COLO829 (cell line): ENCODE measurements at regions not wholly inside any gene's neighbourhood (a gene's known extent, or its start where the extent isn't known, plus 50 kb on each side); places are given as distances from the start of the nearest gene placed in this dataset.

Experiments used
- DNase-seq: peaks from one replicate; pipeline ENCODE4 v3.0.0; 2012; ENCODE audit warnings: low spot score

DNA sequence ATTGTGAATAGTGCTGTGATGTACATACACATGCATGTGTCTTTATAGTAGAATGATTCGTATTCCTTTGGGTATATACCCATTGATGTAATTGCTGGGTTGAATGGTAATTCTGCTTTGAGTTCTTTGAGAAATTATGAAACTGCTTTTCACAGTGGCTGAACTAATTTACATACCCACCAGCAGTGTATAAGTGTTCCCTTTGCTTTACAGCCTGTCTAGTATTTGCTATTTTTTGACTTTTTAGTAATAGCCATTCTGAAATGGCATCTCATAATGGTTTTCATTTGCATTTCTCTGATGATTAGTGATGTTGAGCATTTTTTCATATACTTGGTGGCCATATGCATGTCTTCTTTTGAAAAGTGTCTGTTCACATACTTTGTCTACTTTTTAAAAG lies 54.5 kb upstream of the FAM78B start:
- DNase-seq: no peak

DNA sequence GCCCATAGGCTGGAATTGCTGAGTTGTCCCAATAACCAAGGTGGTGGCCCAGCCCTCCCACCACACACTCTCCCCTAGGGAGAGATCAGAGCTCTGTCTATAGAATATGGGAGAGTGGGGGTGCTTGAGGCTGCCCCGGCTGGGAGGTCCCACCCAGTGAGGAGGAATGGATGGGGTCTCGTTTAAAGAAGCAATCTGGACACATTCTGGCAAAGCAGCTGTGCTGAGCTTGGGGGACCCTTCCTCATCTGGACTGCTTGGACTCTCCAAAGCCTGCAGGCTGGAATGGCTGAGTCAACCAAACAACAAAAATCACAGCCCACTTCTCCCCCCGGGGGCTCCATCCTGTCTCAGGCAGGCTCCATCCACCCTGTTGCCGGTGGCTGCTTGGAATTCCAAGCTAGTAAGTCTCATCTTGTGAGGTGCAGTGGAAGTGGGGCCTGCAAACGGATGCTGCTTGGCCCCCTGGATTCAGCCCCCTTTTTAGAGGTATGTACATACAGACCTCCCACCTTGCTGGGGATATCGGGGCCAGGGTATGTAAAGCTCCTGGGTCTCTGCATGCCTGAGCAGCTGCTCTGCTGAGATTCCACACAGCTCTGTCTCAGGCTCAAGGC lies 67.1 kb upstream of the FAM78B start:
- no peak for DNase-seq

DNA sequence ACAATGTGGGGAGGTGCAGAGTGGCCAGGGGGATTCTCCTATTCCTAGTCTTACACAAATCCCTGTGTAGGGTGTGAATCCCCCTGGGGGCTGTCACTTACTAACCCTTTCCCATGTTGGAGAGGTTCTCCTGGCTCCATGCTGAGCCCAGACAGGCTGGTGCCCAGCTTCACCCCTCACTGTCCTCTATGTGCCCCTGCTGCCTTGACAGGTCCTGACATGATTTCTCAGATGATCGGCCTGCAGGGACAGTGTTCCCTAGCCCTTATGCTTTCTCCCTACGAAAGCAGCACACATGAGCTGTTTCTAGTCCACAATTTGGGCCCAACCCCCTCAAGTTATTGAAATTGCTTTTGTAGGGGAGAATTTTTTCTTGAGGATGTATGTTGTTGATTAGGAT lies 68.9 kb upstream of the FAM78B start:
- DNase-seq: no peak

DNA sequence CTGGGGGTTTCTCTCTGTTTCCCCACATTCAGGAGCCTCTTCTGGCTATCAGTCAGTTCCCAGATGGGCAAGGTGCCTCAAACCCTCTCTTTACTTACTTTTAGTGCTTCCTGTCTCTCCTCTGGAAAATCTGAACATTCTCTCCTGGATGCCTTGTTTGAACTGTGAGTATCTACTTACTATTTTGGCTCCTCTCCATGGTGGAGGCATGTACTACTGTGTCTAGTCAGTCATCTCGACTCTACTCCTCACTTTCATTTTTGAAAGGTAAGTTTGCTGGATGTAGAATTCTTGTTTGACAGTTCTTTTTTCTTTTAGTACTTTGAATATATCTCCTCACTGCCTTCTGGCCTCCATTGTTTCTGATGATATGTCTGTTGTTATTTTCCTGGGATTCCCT lies 70.9 kb upstream of the FAM78B start:
- DNase-seq: no peak

DNA sequence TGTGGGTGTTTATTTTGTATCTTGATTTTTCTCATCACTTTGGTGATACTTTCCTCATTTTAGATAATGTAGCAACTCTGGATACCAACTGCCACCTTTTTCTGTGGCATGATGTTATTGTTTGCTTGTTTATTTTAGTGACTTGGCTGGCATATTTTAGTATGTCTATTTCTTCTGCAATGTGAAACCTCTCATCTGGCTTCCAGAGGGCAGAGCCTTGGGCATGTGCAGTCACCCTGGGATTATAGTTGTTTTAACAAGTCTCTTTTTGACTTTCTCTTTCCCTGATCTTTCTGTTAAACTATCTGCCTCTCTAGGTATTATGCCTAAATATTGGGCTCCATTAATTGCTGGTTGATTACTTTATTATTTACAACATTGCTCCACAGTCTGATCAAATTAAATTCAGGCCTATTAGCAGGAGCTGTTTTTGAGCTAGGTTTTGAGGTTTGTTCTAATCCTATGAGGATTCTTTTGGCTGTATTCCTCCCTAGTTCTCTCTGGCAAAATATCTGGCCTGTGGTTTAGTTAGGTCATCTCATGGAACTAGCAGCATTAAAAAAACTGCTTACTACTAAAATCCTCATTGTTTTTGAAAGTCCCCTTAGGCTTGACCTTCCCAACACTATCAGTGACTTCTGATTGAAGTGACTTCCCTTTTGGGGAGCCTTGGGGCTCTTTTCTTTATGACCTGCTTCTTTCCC lies 86.4 kb upstream of the FAM78B start:
- no peak for DNase-seq

DNA sequence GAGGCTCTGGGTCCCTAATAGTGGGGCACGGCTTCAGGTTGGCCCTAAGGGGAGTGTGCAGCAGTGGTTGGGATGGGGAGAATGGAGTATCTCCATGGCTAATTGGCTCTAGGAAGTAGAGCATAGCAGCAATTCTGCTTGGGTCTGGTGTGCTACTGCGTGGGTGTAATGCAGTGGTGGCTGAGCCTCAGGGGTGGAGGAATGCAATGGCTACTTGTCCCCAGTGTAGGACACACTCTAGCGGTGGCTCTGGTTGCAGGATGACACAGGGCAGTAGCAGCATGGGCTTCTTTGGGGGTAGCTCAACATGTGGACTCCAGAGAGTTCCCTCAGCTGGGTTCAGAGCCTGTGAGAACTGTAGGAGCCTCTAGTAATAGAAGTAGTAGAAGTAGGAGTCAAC lies 91.2 kb upstream of the FAM78B start:
- DNase-seq: no peak

DNA sequence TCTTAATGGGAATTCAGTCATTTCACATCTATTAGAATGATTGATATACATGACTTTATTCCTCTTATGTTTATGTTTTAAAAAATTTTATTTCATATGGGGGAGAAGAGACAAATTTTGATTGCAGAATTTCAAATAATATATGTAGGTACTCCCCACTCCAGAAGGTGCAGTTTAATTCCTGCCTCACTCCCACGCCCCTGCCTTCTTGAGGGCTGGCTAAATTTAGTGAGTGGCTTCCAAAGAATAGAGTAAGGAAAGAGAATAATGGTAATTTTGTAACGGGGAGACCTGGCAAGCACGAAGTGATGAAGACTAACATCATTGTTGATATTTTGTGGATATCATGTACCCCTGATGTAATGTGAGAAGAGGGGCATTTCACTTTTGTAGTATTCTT lies 94.7 kb upstream of the FAM78B start:
- DNase-seq: no peak

DNA sequence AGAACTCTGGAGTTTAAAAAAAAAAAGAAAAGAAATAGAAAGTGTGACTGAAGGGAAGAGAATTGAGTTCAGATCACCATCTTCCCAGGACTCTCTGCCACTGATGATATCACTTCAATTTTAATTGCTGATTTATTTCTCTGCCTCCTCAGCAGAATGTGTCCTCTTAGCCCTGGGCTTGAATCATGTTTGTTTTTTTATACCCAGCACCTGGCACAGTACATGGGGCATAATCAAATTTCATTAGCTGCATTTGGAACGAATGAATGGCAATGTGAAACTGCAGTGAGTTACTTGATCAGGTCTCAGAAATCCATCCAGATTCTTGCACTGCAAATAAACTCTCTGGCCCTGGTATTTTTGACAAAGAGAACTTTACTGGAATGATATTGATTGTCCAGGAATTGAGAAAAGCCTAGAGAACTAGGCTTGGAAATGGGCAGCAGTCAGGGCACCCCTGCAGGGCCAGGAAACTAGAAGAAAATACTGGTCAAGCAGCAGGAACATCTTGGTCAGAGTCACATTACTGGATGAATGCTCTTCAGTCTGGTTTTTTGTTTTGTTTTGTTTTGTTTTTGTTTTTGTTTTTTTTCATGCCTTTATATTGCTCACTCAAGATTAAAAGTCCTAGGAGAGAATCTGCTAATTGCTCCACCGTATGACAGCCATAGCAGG lies 103.8 kb upstream of the FAM78B start:
- DNase-seq: no peak

DNA sequence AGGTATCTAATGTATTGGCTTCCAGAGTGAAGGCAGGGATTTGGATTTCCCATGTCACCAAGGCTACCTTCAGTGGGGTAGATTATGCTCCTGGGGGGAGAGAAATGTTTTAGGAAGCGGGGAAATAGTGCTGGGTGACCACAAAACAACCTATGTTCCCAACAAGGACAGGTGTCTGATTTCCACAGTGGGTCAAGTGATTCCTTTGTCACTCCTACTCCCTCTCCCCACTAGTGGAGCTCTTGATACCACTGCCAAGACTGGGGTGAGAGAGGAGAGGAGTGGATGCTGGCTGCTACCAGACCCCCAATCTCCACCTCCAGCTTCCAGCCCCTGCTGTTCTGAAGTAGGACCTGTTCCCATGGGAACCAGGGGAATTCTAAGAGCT lies 104.3 kb upstream of the FAM78B start:
- DNase-seq: no peak

DNA sequence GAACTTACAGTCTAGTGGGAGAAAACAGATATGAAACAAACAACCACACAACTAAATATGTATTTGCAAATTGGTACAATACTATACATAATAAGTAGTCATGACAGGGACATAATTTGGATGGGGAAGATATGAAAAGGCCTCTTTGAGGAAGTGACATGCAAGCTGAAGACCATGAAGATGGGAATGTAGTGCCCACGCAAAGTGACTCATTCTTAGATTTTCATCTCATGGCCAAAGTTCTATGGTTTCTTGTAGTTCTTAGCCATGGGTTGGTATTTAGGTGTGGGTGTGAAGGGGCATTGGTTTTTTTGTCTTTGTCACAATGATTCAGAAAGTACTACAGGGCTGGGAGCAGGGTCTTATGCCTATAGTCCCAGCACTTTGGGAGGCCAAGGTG lies 105.4 kb upstream of the FAM78B start:
- peak; percentile 71 for DNase-seq

DNA sequence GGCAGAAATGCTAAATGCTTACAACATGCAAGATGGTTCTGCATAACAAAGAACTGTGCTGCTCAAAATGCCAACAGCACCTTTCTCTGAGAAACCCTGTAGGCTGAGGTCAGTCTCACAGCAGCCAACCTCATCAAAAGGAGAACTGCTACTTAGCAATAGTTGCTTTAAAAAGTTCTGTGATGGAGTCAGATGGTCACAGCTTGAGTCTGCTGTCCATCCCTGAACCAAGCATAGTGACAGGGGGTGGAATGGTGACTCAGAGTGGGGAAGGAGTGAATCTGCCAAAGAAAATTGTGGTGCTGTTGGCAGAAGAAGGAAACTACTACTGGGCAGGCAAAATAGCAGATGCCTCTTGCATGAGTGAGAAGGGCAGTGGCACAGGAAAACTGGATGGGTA lies 106.0 kb upstream of the FAM78B start:
- DNase-seq: no peak

DNA sequence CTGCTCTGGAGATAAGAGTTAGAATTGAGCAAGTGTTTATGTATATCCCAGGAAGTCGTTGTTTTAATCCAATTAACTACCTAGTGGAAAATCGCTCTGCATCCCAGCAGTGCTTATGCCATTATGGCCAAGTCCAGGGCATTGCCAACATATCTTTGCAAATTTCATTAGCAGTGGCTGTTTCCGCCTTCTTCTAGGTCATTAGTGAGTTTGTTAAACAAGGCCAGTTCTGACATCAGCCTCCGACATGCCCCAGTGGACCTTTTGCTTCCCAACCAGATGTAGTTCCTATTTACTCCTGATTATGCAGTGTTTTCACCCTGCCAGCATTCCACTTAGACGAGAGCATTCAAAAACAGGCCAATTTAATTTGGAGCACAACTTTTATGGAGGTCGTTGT lies 106.8 kb upstream of the FAM78B start:
- DNase-seq: no peak

DNA sequence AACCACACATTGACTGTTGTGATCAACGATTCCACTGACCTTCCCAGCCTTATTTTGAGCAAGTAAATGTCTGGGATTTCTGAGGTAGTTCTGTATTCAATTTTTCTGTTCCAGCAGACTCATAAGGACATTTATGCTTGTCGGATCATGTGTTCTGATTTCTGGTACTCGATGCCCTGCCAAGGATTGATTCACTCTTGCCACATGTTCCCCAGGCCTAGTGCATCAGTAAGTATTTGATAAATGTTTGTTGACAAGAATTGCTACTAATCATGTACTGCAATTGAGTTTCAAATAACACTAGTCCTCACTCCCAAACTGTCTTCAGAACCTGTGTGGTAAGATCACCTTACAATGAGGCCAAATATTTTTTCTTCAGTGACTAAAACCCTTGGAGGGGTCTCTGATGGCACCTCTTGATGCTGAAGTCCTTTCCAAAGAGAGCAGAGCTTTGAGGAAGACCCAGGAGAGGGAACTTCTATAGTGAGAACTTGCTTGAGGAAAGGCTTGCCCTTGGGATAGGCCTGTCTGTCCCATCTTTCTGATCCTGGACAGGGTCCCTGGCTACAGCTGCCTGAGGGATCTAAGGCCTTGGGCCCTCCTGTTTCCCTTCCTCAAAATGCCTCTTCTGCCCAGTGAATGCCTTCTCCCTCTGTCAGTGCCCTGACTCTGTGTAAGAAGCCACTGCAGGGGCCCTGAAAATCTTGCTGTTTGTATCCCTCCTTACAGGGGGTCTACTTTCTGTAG lies 115.8 kb upstream of the FAM78B start:
- no peak for DNase-seq

DNA sequence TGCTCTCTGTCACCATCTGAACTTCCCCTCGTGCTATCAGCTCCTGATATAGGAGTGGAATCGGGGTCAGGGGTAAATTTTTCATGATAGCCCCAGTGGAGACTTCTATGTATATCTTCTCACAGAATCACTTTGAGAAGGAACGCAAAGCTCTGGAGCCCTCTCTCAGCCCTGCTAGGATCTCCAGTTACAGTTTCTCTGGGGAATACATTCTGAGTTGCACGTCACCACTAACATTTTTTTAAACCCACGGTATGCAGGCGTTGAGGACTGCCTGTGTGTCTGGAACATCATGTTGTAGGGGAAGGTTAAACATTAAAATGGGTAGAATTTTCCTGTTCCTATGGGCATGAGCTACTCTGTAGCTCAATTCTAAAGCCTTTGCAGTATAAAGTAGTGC lies 116.4 kb upstream of the FAM78B start:
- DNase-seq: no peak

DNA sequence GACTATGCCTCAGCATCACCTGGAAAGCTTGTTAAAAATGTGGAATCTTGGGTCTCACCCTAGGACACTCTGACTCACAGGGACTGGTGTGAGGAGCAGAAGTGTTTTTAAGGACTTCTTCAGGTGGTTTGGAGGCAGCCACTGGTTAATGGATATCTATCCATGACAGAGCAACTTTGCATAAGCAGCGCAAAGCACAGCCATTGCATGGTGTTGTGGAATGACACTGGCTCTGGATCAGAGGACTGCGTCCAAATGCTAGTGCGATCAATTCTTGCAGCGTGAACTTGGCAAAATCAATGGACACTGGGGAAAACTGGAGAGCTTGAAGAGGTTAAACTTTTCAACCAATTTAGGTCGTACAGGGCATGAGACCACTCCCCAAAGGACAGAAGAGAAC lies 116.8 kb upstream of the FAM78B start:
- DNase-seq: no peak

DNA sequence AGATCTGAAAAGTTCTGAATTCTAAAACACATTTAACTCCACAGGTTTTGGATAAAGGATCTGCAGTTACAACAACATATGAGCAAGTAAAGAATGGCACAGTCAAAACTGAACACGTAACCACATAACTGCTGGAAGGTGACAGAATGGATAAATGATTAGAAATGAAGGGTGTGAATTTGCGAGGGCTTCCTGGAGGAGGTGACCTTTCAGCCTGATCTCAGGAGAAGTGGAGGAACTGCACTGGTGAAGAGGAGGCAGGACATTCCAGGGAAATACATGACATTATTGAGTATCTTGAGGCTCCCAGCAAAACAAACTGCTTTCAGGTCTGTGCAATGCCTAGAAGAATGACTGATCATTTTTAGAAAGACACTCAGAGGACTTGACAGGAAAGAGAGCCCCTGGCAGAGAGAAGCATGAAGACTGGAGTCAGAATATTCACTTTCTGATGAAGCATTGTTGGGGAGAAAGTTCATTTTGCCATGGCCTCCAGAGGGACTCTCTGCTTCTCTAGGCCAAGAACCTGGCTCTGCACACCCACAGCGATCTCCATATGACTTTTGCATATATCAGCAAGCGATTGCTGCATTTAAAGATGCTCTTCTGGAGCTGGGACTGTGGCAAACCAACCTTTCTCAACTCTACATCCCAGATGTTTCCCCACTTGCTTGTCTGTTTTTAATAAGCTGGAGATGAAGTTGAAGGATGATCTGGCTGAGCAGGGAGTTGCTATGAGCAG lies 122.7 kb upstream of the FAM78B start:
- DNase-seq: no peak

DNA sequence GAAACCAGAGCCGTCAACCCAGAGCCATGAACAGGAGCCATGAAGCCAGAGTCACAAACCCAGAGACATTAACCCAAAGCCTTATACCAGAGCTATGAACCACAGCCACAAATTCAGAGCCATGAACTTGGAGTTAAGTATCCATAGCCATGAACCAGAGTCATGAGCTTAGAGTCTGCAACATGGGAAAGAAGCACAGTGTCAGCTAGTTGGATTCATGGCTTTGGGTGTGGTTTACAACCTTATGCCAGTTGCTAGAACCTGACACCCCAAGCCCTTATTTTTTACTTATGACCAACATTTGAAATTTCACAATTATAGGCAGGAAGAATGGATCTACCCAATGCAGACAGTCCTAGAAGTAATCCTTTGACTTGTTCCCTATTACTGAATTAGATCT lies 128.9 kb upstream of the FAM78B start:
- no peak for DNase-seq

DNA sequence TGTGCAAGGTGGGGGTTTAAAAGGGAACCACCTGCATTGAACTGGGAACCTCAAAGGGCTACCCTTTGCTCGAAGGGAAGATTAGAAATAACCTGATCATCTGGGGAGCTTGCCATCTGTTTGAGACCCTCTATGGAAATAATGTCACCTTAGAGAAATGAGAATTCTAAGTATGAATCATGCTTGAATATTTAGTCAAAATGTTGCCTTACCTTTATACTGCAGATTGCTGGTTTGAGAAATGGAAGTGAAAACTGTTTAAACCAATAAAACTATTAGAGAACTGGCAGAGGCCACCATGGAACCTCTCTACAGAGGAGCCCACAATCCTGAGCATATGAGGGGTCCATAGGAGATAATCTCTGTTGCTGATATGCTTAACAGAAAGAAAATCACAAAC lies 131.2 kb upstream of the FAM78B start:
- DNase-seq: no peak

DNA sequence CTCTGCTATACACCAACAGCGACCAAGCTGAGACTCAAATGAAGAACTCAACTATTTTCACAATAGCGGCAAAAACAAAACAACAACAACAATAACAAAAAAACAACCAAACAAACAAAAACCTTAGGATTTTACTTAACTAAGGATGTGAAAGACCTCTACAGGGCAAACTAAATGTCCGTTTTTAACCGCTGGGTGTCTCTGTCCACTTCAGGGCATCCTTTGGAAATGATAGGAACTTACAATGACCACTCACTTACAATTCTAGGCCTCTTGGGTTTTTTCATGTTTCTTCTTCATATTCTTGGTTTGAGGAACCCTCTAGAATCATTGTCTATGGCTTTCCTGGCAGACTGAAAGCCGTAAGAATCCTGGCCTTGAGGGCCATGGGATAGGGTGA lies 134.0 kb upstream of the FAM78B start:
- DNase-seq: no peak

DNA sequence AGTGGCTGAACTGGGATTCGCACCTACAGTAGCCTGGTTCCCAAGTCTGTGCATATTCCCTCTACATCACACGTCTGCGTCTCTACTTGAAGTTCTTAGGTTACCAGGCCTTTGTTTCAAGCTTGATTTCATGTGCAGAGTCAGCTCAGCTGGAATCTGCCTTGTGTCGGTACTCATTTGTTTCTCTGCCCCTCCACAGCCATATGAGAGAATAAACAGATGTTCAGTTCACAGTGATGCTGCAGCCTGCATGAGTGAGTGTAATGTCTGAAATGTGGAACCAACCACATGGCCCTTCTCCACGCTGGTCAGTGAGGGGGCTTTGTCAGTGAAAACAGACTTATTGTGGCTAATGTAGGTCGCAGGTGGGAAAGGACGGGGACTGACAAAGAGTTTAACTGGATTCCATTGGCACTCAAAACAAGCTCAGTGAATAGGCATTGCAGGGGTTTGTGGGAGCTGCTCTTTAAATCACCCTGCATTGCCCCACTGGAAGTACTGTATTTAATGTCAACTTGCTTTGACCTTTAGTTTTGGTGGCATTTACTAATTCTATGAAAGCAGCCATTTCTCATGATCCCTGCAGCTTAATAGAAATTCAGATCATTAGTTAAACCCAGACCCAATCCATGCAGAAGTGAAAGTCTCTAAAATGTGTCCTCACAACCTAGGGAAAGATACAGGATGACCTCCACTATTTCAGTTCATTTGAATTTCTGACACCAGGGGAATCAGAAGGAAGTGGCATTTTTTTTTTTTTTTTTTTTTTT lies 136.4 kb upstream of the FAM78B start:
- DNase-seq: no peak

DNA sequence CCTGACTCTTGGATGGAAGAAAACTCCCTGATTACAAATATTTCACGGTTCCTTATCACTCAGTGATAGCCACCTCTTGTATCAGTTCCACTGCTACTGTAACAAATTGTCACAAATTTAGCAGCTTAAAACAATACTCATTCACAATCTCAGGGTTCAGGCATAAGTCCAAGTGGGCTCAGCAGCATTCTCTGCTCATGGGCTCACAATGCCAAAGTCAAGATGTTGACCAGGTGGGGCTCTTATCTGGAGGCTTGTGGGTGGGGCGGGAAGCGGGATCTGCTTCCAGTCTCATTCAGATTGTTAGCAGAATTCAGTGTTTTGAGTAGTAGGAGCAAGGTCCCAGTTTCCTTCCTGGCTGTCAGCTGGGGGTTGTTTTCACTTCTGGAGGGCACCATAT lies 137.3 kb upstream of the FAM78B start:
- no peak for DNase-seq

DNA sequence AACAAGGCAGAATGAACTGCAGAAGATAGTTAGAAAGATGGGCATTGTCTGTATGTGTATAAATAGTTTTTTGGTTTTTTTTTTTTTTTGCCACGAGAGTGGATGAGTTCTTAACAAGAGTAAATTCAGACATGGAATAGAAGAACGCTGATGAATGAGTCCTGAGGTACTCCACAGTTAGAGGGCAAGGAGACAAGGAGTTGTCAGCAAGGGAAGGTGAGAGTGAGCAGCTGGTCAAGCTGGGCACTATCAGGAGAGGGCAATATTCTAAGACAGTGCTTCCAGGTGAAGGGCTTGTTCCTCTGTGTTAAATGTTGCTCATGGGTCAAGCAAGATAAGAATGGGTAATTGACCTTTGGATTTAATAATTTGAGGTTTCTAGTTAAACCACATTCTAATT lies 138.6 kb upstream of the FAM78B start:
- no peak for DNase-seq
